ENCODE measurements at regions not wholly inside any gene's neighbourhood (a gene's known extent, or its start where the extent isn't known, plus 50 kb on each side); places are given as distances from the start of the nearest gene placed in this dataset.
"Not testable (repeated sequence)": the region's sequence is repeated elsewhere in the genome, so short reads cannot be mapped to it uniquely, and the experiment has no call there.

DNA sequence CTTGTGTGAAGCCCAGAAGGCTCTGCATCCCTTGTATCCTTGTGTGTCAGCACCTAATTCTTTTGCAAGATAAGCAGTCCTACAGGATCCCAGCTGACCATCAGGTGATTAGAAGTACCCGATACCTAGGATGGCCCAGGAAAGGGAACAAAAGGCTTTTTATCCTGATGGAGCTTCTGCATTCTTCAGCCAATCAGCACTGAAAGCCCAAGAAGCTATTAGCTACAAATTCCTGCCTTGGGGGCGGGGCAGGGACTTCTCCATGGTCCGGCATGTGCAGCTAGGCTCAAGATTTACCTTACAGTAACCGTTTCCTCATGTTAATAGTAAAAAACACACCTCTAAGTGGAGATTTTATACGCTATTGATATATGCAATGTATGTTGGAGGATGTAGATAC is 264.6 kb upstream of the THUMPD2 start:
- DNase-seq = no peak

DNA sequence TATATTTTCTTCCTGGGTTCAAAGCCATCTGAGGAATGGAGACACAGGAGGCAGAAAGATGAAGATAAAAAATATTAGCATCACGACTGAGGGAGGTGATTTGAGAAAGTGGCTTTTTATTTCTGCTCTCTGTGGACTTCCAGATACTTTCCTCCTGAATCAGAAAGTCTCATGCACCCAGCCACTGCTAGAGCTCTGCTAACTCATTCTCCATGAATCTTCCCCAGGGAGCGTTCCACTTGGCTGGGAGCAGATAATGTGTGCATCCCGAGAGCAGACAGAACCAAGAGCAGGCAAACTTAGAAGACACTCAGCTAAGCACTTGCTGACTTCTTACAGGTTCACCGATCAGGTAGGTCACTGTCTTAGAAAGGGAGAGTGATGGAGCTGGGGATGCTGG is 264.1 kb upstream of the THUMPD2 start:
- no peak for DNase-seq

DNA sequence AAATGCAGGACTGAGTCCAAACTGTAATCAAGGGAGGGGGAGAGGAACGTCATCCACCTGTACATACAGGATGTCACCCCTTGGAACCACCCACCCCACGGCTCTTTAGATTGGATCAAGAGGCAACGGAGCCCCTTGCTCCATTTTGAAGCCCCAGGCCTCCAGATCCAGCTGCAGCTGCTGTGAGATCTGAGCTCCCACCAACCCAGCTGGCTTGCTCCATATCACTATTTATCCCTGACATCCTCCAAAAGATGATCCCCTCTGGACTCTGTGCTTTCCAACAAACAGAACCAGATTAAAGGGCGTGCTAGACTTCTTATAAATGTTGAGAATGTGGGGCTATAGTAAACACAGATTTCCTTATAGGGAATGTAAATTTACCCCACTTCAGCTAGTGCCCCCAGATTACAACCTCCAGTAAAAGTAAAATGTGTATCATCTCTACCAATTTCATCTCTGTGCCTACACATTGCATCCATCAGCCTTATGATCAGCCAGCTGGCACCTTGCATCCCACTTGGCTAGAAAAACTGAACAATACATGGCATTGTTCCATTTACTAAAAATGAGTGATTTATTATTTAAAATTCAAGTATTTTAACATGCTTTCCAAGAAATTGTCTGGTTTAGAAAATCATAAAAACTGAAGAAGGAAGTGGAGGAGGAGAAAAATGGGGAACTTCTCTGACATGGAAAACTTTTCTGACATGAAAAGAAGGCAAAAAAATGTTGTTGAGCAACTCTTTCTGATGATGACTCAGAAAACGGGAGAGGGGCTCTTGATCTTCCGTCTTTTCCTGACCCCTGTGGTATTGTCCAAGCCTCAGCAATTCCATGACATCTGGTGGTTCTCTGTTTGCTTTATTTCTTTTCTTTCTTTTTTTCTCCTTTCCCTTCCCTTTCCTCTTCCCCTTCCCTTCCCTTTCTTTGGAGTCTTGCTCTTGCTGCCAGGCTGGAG is 262.6 kb upstream of the THUMPD2 start:
- no peak for DNase-seq

DNA sequence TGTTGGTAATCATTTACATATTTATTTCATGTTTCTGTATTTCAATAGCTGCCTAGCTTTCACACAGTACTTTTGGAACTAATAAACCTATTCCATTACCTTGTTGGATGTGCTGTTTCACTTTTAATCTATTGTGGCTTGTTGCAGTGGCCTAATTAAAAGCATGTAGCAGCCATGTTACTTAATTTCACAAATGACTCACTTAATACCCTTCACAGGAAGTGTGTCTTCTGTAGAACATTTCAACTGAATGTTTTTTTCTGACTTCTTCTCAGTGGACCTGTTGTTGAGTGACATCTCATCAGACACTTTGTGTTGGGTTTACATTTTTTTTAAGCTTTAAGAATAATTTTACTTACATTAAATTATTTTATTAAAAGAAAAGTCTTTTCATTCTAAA is 260.5 kb upstream of the THUMPD2 start:
- DNase-seq = no peak

- DNase-seq = no peak
These were observed 259.6 kb upstream of the THUMPD2 start for GRCh38 chr2:40038646-40039045.

- no peak for DNase-seq
These were observed 258.2 kb upstream of the THUMPD2 start for GRCh38 chr2:40037303-40037702.

GRCh38 chr2:40036241-40036640 is 257.2 kb upstream of the THUMPD2 start:
- no peak for DNase-seq

DNA sequence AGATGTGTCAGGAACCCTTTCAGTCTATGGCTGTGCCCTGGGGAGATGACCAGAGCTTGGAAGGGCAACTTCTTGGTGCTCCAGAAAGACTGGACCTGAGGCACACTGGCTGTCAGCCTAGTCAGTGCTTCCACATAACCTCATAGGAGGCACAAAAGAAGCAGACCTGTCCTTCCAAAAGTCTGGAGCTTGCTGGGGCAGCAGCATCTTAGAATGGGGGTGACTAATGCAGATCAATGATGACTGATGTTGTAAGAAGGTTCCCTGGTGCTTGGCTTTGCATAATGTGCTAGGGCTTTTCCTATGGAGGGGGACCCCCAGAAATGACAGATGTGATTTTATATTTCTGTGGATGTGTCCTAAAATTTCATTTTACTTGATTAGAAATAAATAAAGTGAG is 255.7 kb upstream of the THUMPD2 start:
- no peak for DNase-seq

GRCh38 chr2:40034198-40034597 is 255.1 kb upstream of the THUMPD2 start:
- no peak for DNase-seq

DNA sequence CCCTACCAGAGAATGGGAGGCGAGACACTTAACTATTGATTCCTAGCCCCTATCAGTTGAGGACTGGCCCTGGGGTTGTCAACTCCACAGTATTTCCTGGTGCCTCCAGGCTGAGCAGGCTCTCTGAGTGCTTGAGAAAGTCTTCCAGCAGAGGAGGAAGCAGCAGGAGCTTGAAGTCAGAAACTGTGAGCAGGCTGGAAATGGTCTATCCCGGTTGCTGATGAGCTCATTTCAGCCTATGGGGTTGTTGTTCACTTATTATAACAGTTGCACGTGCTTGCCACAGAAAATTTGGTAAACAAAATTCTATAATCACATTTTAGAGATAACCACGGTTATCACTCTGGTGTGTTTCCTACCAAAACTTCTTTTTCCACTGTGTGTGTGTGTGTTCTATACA is 254.7 kb upstream of the THUMPD2 start:
- DNase-seq = no peak

DNA sequence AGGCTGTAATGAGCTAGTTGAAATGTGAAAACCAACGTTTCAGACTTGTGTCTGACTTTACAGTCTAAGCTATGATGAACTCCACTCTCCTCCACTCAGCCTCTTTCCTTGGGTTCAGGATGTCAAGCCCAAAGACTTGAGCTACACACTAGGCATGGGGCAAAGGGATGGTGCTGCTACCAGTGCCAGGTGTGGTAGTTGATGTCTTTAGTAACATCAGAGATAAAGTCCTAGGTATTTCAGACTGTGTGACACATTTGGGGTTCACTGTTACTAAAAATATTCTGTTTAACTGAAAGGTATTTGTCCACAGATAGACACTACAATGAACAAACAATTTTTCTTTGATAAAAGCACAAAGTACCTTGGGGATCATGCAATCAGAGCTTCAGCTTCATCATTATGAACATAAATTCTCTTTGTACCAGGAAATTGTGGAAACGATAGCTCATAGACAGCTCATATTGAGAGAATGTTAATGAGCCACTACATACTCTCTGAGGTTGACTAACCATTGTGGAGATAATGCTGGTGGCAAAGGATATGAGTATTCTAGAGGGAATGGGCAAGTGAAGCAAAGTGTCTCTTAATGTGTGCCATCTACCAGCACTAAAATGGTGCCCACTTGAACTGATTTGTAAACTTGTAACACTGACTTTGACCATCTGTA is 253.7 kb upstream of the THUMPD2 start:
- DNase-seq = no peak

DNA sequence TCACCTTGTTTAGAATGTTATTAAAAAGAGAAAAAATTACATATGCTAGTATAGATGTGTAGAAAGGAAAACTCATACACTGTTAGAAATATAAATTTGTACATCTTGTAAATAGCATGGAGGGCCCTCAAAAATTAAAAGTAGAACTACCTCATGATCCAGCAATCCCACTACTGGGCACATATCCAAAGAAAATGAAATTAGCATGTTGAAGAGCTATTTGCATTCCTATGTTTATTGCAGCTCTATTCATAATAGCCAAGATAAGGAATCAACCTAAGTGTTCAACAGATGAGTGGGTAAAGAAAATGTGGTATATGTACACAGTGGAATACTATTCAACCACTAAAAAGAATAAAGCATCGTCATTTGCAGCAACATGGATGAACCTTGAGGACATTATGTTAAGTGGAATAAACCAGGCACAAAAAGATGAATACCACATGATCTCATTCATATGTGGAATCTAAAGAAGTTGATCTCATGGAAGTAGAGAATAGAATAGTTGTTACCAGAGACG is 251.5 kb upstream of the THUMPD2 start:
- DNase-seq = no peak

GRCh38 chr2:40028792-40029488 is 249.9 kb upstream of the THUMPD2 start:
- no peak for DNase-seq

DNA sequence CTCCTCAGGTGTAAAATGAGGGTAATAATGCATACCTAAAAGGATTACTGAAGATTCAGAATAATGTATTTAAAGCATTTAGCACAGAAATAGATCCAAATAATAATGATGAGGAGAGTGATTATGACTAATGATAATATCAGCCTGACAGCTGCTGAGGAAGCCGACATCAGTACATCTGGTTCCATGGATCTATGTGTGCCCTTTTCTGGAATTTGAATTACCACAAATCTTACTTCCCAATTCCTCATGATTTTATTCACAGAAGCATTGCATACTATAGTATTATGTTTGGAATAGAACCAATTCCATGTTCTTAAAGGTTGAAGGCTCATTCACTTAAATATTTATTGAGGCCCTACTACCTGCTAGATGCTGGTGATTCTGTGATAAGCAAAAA is 248.9 kb upstream of the THUMPD2 start:
- DNase-seq = no peak

DNA sequence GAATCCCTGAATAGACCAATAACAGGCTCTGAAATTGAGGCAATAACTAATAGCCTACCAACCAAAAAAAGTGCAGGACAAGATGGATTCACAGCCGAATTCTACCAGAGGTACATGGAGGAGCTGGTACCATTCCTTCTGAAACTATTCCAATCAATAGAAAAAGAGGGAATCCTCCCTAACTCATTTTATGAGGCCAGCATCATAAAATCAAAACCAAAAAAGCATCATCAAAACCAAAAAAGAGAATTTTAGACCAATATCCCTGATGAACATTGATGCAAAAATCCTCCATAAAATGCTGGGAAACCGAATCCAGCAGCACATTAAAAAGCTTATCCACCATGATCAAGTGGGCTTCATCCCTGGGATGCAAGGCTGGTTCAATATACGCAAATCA is 246.2 kb upstream of the THUMPD2 start:
- not testable (repeated sequence) for DNase-seq

DNA sequence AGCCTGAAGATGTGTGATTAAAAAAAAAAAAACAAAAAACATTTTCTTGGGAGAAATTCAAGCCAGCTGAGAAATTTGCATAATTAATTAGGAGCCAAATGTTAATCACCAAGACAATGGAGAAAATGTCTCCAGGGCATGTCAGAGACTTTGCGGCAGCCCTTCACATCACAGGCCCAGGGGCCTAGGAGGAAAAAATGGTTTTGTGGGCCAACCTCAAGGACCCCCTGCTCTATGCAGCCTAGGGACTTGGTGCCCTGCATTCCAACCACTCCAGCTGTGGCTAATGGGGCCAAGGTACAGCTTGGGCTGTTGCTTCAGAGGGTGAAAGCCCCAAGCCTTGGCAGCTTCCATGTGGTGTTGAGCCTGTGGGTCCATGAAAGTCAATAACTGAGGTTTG is 241.9 kb upstream of the THUMPD2 start:
- DNase-seq = no peak

GRCh38 chr2:40016151-40016885 is 237.3 kb upstream of the THUMPD2 start:
- DNase-seq = peak; percentile 63

DNA sequence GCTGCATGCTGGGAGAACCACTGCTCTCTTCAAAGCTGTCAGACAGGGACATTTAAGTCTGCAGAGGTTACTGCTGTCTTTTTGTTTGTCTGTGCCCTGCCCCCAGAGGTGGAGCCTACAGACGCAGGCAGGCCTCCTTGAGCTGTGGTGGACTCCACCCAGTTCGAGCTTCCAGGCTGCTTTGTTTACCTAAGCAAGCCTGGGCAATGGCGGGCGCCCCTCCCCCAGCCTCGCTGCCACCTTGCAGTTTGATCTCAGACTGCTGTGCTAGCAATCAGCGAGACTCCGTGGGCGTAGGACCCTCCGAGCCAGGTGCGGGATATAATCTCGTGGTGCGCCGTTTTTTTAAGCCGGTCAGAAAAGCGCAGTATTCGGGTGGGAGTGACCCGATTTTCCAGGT is 234.9 kb upstream of the THUMPD2 start:
- not testable (repeated sequence) for DNase-seq

- no peak for DNase-seq
These were observed 225.3 kb upstream of the THUMPD2 start for GRCh38 chr2:40004336-40004735.

- DNase-seq = no peak
These were observed 223.3 kb upstream of the THUMPD2 start for GRCh38 chr2:40002339-40002738.

GRCh38 chr2:39999864-40000263 is 220.8 kb upstream of the THUMPD2 start:
- no peak for DNase-seq

DNA sequence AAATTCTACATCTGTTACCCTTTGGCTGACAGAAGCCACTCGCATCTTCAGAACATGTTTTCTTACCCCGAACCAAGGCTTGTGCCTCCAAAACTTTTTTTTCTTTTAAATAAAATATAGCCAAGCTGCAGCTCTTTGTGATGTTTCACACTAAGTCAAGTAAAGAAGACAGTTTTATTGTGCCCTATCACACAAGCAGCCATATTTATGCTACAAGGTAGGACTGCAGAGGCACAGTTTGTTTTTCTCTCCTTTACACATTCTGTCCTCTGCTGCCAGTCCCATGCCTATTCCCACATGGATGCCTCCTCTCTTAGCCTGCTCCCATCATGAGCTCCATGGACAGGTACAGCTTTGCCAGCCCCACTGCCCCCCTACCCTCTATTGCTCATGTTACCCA is 219.6 kb upstream of the THUMPD2 start:
- no peak for DNase-seq

GRCh38 chr2:39996653-39997080 is 217.6 kb upstream of the THUMPD2 start:
- DNase-seq = no peak
